Putamen (tissue), 1 donor: ENCODE measurements at regions not wholly inside any gene's neighbourhood (a gene's known extent, or its start where the extent isn't known, plus 50 kb on each side); places are given as distances from the start of the nearest gene placed in this dataset.
"Not testable (repeated sequence)": the region's sequence is repeated elsewhere in the genome, so short reads cannot be mapped to it uniquely, and the experiment has no call there.

ENCODE experiments used
- DNase-seq: peaks from one replicate; pipeline ENCODE4 v3.0.0-alpha.2; 2016; ENCODE audit warnings: low spot score

DNA sequence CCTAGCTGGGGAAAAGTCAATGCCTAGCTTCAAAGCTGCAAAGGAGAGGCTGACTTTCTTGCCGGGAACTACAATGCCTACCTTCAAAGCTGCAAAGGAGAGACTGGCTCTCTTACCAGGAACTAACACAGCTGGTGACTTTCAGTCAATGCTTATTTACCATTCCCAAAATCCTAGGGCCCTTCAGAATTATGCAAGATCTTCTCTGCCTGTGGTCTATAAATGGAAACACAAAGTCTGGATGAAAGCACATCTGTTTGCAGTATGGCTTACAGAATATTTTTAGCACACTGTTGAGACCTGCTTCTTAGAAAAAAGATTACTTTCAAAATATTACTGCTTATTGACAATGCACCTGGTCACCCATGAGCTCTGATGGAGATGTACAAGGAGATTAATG is 259.4 kb downstream of the PLK2 start:
- no peak for DNase-seq

- DNase-seq: no peak
These were observed 260.8 kb downstream of the PLK2 start for GRCh38 chr5:58199087-58199486.

- DNase-seq: no peak
These were observed 261.6 kb downstream of the PLK2 start for GRCh38 chr5:58198330-58198729.

DNA sequence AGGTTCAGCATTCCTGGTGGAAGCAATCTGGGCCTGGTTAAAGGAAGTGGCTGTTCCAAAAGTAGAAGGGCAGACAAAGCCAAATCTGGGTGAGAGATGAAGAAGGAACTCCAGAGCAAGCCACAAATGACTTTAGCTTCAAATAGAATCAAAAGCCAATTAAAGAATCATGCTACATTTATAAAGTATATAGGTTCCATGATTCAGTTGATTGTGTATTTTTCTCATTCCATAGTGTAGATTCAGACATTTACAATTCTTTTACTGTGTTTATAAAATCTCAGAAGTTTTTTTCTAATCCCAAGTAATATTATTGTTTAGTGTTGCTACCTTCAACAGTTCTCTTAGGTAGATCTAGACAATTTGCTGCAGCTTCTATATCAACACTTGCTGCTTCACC is 262.0 kb downstream of the PLK2 start:
- DNase-seq: no peak

DNA sequence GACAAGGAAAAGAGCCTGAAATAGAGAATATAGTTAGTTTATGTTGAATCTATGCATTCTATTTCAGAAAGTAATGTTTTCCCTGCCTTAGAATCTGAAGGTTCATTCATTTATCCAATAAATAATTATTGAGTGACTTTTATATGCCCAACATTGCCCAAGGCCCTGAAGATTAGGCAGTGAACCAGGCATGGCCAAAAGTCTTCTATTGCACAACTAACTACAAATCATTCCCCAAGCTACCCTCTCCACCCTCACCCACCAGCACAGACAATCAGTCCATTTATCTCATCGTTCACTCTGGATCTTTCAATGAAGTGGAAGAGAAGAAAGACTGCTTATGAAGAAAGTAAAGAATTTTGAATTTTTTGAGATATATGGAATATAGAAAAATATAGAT is 268.4 kb downstream of the PLK2 start:
- DNase-seq: no peak

GRCh38 chr5:58188262-58188651 is 271.6 kb downstream of the PLK2 start:
- DNase-seq: no peak

DNA sequence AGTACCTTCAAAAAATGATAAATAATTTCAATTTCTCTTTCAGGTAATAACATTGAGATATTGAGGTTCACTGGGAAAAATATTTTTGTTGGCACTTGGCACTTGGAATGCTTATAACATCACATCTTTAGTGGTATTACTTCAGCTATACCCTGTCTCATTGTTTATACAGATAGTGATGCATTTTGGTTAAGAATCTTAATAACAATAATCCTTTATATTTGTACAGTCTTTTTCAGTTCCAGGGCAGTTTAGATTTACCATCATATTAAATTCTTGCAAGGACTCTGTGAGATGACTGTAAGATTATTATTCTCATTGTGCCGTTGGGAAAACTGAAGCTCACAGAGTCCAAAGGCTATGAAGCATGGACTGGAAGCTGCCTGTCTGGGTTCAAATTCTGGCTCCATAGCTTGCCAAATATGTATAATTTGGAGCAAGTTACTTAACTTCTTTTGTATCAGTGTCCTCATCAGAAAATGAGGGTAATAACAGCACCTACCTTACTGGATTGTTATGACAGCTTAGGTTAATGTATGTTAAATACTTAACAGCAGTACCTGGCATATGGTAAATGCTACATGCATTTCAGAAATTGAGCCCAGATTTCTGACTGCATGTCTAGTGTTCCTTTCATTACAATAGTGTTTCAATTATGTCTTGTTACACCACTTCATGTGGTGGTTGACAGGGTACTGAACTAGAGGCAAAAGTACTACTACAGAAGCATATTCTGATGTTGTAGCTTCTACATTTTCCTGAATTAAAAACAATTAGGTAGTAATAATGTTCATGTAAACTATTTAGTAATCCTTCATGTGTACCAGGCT is 272.2 kb downstream of the PLK2 start:
- DNase-seq: no peak

- no peak for DNase-seq
These were observed 274.1 kb downstream of the PLK2 start for GRCh38 chr5:58185801-58186200.

DNA sequence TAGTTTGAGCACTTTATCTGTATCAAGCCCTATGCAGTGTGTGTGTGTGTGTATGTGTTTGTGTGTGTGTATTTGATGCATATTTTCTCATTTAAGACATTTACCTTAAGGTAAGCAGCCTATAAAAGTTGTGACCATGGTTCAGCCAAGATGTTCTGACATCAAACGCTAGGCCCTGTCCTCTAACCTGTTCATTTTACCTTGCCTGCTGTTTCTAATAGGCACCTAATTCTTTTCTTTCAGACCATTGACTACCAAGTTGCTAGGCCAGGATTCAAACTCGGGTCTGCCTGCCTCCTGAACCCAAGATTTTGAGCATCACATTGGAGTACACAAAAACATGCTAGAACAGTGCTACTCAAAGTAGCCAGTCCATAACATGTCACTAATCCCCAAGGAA is 274.5 kb downstream of the PLK2 start:
- DNase-seq: no peak

- DNase-seq: no peak
These were observed 275.0 kb downstream of the PLK2 start for GRCh38 chr5:58184910-58185309.

GRCh38 chr5:58183786-58184085 is 276.1 kb downstream of the PLK2 start:
- DNase-seq: no peak

DNA sequence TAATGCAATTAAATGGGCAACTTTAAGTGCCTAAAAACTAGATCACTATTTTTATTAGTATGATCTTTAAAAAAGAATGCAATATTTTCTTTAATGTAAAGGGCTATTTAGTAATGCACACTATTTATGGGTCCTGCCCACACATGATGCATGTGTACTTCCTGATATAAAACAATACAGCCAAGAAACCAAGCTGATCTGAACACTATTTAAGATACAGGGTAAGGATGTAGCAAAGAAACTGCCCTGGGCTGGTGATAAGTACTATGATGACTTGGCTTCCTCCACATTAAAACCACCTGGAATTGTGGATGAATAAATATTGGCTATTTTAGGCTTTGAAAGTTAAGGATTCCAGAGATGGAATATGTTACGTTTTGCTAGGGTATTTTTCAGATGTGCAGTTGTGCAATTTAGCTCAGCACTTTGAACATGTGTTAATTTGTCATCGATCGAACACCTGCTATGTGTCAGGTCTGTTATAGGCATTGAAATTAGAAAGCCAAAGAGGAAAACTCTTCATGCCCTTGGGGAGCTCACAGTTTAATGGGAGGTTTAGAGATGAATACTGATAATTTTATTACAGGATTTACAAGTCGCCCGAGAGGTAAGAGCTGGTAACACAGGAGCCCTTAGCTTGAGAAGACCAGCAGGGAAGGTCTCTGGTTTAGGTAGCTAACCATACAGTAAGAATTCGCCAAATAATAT is 276.7 kb downstream of the PLK2 start:
- DNase-seq: no peak

- no peak for DNase-seq
These were observed 277.5 kb downstream of the PLK2 start for GRCh38 chr5:58182287-58182841.

DNA sequence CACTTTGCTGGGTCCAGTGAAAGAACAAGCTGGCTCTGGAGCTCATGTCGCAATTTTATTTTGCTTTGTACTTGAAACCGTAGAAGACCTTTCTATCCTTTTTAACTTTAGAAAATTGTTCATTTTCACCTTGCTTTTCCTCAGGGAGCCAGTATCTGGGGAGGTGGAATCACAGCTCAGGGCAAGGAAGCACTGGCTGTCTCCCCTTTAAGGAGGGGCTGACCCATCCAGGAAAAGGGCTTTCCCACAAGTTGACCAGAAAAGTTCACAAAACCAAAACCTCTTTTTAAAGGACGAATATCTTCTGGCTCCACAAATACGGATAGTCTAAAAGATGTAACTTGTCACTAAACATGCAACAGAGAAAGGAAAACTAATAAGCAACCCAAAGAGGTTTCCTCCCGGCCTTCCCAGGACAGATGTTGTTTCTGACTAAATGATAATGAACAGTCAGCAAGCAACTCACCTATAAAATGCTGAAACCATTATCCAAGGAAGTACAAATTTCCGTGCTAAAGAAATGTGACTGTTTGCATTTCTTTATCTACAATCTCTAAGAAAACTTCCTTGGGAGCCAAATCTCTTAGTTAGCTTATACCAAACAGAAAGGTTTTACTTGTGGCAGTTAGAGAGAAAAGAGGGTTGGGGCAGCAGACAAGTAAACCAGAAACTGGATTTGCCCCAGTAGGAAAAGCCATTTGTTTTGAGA is 278.2 kb downstream of the PLK2 start:
- no peak for DNase-seq

- DNase-seq: no peak
These were observed 286.9 kb downstream of the PLK2 start for GRCh38 chr5:58172946-58173345.

DNA sequence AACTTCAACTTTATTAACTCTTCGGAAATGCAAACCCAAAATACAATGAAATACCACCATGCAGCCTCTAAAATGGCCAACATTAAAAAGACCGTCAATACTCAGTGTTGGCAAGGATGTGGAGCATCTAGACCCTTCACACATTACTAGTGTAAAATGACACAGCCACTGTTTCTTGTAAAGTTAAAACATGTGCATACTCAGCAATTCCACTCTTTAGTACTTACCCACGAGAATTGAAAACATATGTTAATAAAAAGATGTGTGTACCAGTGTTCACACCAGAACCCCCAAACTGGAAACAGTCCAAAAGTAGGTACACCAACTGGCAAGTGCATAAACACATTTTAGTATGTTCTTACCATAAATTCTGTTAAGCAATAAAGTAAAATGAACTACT is 294.7 kb downstream of the PLK2 start:
- no peak for DNase-seq

DNA sequence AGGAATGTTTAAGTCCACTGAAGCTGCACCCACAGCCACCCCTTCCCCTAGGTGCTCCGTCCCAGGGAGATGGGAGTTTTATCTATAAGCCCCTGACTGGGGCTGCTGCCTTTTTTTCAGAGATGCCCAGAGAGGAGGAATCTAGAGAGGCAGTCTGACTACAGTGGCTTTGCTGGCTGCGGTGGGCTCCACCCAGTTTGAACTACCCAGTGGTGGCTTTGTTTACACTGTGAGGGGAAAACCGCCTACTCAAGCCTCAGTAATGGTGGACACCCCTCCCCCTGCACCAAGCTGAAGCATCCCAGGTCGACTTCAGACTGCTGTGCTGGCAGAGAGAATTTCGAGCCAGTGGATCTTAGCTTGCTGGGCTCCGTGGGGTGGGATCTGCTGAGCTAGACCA is 298.0 kb downstream of the PLK2 start:
- not testable (repeated sequence) for DNase-seq

DNA sequence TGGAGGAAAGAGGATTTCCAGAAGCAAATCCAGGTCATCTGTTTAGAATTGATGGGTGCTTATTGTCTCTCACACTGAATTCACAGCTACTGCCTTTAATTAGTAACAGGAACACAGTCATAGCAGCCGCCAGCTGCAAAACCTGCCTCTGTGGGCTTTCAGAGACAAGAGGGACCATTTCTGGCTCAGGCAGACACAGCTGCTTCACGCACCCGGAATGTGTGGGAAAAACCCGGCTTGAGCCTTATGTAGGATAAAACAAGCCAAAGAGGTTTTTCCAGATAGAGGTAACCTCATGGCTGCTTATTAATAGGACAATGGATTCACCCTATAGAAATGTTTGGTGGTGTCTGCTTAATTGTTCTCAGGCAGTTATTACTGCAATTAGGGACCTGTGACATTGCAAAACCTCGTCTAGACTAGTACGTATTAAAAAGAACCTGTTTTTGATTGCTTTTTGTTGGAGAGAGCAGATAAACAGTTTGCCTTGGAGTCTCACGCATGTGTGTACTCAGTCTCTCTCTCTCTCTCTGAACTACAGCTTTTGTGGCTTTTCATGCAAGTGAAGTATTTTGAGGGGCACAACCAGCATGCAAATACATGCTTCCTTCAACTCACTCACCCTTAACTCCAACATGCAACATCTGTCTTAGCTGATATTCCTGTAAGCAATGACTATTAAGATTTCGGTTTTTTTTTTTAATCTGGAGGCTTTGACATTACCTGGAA is 302.7 kb downstream of the PLK2 start:
- DNase-seq: peak; percentile 27

GRCh38 chr5:58156361-58156760 is 303.5 kb downstream of the PLK2 start:
- peak; percentile 86 for DNase-seq

DNA sequence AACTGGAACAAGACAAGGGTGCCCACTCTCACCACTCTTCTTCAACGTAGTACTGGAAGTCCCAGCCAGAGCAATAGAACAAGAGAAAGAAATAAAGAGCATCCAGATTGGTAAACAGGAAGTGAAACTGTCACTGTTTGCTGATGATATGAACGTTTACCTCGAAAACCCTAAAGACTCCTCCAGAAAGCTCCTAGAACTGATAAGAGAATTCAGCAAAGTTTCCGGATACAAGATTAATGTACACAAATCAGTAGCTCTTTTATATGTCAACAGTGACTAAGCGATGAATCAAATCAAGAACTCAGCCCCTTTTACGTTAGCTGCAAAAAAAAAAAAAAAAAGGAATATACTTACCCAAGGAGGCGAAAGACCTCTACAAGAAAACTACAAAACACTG is 306.6 kb downstream of the PLK2 start:
- DNase-seq: no peak

DNA sequence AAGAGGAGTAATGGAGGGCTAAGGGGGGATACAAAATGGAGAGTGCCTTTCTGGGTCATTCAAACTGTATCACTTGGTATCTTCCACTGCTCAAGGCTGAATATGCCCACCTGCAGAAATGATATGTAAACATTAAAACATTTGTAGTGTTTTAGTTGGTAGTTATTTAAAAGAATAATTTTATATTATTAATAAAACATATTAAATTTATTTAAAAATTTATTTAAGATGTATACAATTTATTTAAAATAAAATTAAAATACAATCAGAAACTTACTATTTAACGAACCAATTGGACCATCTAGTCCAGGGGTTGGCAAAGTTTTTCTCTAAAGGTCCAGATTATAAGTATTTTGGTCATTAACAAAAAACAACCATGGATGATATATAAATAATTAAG is 308.5 kb downstream of the PLK2 start:
- no peak for DNase-seq

- no peak for DNase-seq
These were observed 309.0 kb downstream of the PLK2 start for GRCh38 chr5:58150926-58151325.
